Osteoblast (primary cell): ENCODE measurements at regions not wholly inside any gene's neighbourhood (a gene's known extent, or its start where the extent isn't known, plus 50 kb on each side); places are given as distances from the start of the nearest gene placed in this dataset.

Experiments
- DNase-seq: peaks from one replicate; pipeline ENCODE4 v3.0.0; 2011; ENCODE audit warnings: low spot score, mixed read lengths; ENCODE audit not compliant: insufficient read length; ENCODE audit errors: missing footprints
- H2AFZ ChIP-seq: 2 replicates; pipeline ENCODE4 v1.6.0; 2011; ENCODE audit warnings: mild to moderate bottlenecking, low read length
- H3K27ac ChIP-seq: 2 replicates; pipeline ENCODE4 v1.5.1; 2011; ENCODE audit warnings: mild to moderate bottlenecking, low read depth, low read length, moderate library complexity
- H3K27me3 ChIP-seq: 2 replicates; pipeline ENCODE4 v1.6.0; 2012; ENCODE audit warnings: mild to moderate bottlenecking, control low read depth, inconsistent platforms, low read length, moderate library complexity; ENCODE audit not compliant: insufficient read depth
- H3K36me3 ChIP-seq: 2 replicates; pipeline ENCODE4 v1.5.1; 2011; ENCODE audit warnings: mild to moderate bottlenecking, low read length, control low read depth, moderate library complexity; ENCODE audit not compliant: insufficient read depth
- H3K4me1 ChIP-seq: 2 replicates; pipeline ENCODE4 v1.5.1; 2011; ENCODE audit warnings: mild to moderate bottlenecking, low read length, control low read depth, moderate library complexity; ENCODE audit not compliant: insufficient read depth
- H3K4me2 ChIP-seq: 2 replicates; pipeline ENCODE4 v1.6.0; 2011; ENCODE audit warnings: mild to moderate bottlenecking, low read length; ENCODE audit not compliant: insufficient read depth
- H3K4me3 ChIP-seq: fragments of 200-600 bp; sonication (generic); 3 replicates; pipeline ENCODE4 v1.5.1; 2012; ENCODE audit warnings: mild to moderate bottlenecking, low read length, inconsistent platforms; ENCODE audit not compliant: insufficient read depth
- H3K79me2 ChIP-seq: 2 replicates; pipeline ENCODE4 v1.6.0; 2012; ENCODE audit warnings: mild to moderate bottlenecking, low read length, control low read depth, inconsistent platforms; ENCODE audit not compliant: insufficient read depth
- H3K9me3 ChIP-seq: 2 replicates; pipeline ENCODE4 v1.5.1; 2011; ENCODE audit warnings: low read depth, low read length, control low read depth
- H4K20me1 ChIP-seq: 2 replicates; pipeline ENCODE4 v1.6.0; 2012; ENCODE audit warnings: mild to moderate bottlenecking, low read length, control low read depth; ENCODE audit not compliant: insufficient read depth
- CTCF ChIP-seq: IDR thresholded peaks from 2 replicates; pipeline ENCODE4 v1.5.1; 2011; ENCODE audit warnings: mild to moderate bottlenecking, low read depth, low read length, moderate library complexity; ENCODE audit errors: extremely low read depth

- no peak for TF ChIP-seq CTCF
- peaks cover 3% of the 10 kb centered on the region for H3K79me2 ChIP-seq
- H3K36me3 ChIP-seq = no peaks in the 10 kb centered on the region
- H3K27me3 ChIP-seq = no peaks in the 10 kb centered on the region
- H3K4me2 ChIP-seq = no peak overlapping the region
- DNase-seq = no peak
- no peak overlapping the region for H3K27ac ChIP-seq
- H4K20me1 ChIP-seq = no peaks in the 10 kb centered on the region
- no peak overlapping the region for H2AFZ ChIP-seq
- peaks cover 9% of the 10 kb centered on the region for H3K4me1 ChIP-seq
- no peak overlapping the region for H3K4me3 ChIP-seq
- no peaks in the 10 kb centered on the region for H3K9me3 ChIP-seq
Measured at GRCh38 chr13:99071666-99072065, 93.8 kb upstream of the DOCK9 start.

- no peak for DNase-seq
- no peak for TF ChIP-seq CTCF
- Histone ChIP-seq H3K4me3 (no peak overlapping the region), H2AFZ (no peak overlapping the region), H3K27me3 (no peaks in the 10 kb centered on the region), H3K27ac (no peak overlapping the region), H3K4me2 (no peak overlapping the region), H3K4me1 (peaks cover 8% of the 10 kb centered on the region), H3K36me3 (no peaks in the 10 kb centered on the region), H3K79me2 (peaks cover 3% of the 10 kb centered on the region), H3K9me3 (no peaks in the 10 kb centered on the region), H4K20me1 (no peaks in the 10 kb centered on the region)
Measured at GRCh38 chr13:99072356-99072755, 94.5 kb upstream of the DOCK9 start.

- DNase-seq = no peak
- H3K27ac ChIP-seq = no peak overlapping the region
- TF ChIP-seq CTCF = no peak
- H3K9me3 ChIP-seq = no peaks in the 10 kb centered on the region
- H3K4me3 ChIP-seq = no peak overlapping the region
- H2AFZ ChIP-seq = no peak overlapping the region
- H3K36me3 ChIP-seq = no peaks in the 10 kb centered on the region
- H3K27me3 ChIP-seq = no peaks in the 10 kb centered on the region
- H3K4me1 ChIP-seq = peaks cover 2% of the 10 kb centered on the region
- no peaks in the 10 kb centered on the region for H4K20me1 ChIP-seq
- peaks cover 3% of the 10 kb centered on the region for H3K79me2 ChIP-seq
- no peak overlapping the region for H3K4me2 ChIP-seq
Measured at GRCh38 chr13:99072941-99073340, 95.1 kb upstream of the DOCK9 start.

- DNase-seq = no peak
- TF ChIP-seq CTCF = no peak
Measured at GRCh38 chr13:99074693-99075092, 96.8 kb upstream of the DOCK9 start.

More at GRCh38 chr13:99074693-99075092, 96.8 kb upstream of the DOCK9 start:
- no peak overlapping the region for H3K27ac ChIP-seq
- no peak overlapping the region for H3K4me2 ChIP-seq
- no peaks in the 10 kb centered on the region for H4K20me1 ChIP-seq
- peaks cover 7% of the 10 kb centered on the region for H3K79me2 ChIP-seq
- H3K36me3 ChIP-seq = no peaks in the 10 kb centered on the region
- H3K27me3 ChIP-seq = no peaks in the 10 kb centered on the region
- H3K9me3 ChIP-seq = no peaks in the 10 kb centered on the region
- H3K4me1 ChIP-seq = no peaks in the 10 kb centered on the region
- H2AFZ ChIP-seq = no peak overlapping the region
- no peak overlapping the region for H3K4me3 ChIP-seq
